ENCODE measurements at regions not wholly inside any gene's neighbourhood (a gene's known extent, or its start where the extent isn't known, plus 50 kb on each side); places are given as distances from the start of the nearest gene placed in this dataset.
"Not testable (repeated sequence)": the region's sequence is repeated elsewhere in the genome, so short reads cannot be mapped to it uniquely, and the experiment has no call there.

- DNase-seq (ENCODE audit: low read depth in 4 of 4, low spot score in 2 of 4), result not testable (repeated sequence)
Measured at GRCh38 chr20:18876394-18876793, 62.8 kb downstream of the SCP2D1 start.

- no peak for DNase-seq (ENCODE audit: low read depth in 4 of 4, low spot score in 2 of 4)
Measured at GRCh38 chr20:18879262-18879661, 65.7 kb downstream of the SCP2D1 start.

- DNase-seq (ENCODE audit: low read depth in 4 of 4, low spot score in 2 of 4), result no peak
Measured at GRCh38 chr20:18886756-18887155, 73.2 kb downstream of the SCP2D1 start.

GRCh38 chr20:18901980-18902737 lies 88.6 kb downstream of the SCP2D1 start:
- DNase-seq (ENCODE audit: low read depth in 4 of 4, low spot score in 2 of 4), result no peak

GRCh38 chr20:18904192-18904591 lies 90.6 kb downstream of the SCP2D1 start:
- no peak for DNase-seq (ENCODE audit: low read depth in 4 of 4, low spot score in 2 of 4)

GRCh38 chr20:18904624-18905023 lies 91.0 kb downstream of the SCP2D1 start:
- no peak for DNase-seq (ENCODE audit: low read depth in 4 of 4, low spot score in 2 of 4)

- DNase-seq (ENCODE audit: low read depth in 4 of 4, low spot score in 2 of 4), result no peak
Measured at GRCh38 chr20:18906046-18906445, 92.5 kb downstream of the SCP2D1 start.

GRCh38 chr20:18907353-18907752 lies 93.8 kb downstream of the SCP2D1 start:
- no peak for DNase-seq (ENCODE audit: low read depth in 4 of 4, low spot score in 2 of 4)

- DNase-seq (ENCODE audit: low read depth in 4 of 4, low spot score in 2 of 4), result no peak
Measured at GRCh38 chr20:18908109-18908508, 94.5 kb downstream of the SCP2D1 start.

- DNase-seq (ENCODE audit: low read depth in 4 of 4, low spot score in 2 of 4), result no peak
Measured at GRCh38 chr20:18909254-18909653, 95.7 kb downstream of the SCP2D1 start.

- no peak for DNase-seq (ENCODE audit: low read depth in 4 of 4, low spot score in 2 of 4)
Measured at GRCh38 chr20:18913701-18914100, 100.1 kb downstream of the SCP2D1 start.

- DNase-seq (ENCODE audit: low read depth in 4 of 4, low spot score in 2 of 4), result no peak
Measured at GRCh38 chr20:18914796-18915195, 101.2 kb downstream of the SCP2D1 start.

GRCh38 chr20:18916886-18917750 lies 103.5 kb downstream of the SCP2D1 start:
- DNase-seq (ENCODE audit: low read depth in 4 of 4, low spot score in 2 of 4), result no peak

- no peak for DNase-seq (ENCODE audit: low read depth in 4 of 4, low spot score in 2 of 4)
Measured at GRCh38 chr20:18919996-18920395, 106.4 kb downstream of the SCP2D1 start.

GRCh38 chr20:18921291-18921690 lies 107.7 kb downstream of the SCP2D1 start:
- no peak for DNase-seq (ENCODE audit: low read depth in 4 of 4, low spot score in 2 of 4)

GRCh38 chr20:18922251-18922650 lies 108.7 kb downstream of the SCP2D1 start:
- DNase-seq (ENCODE audit: low read depth in 4 of 4, low spot score in 2 of 4), result no peak

- DNase-seq (ENCODE audit: low read depth in 4 of 4, low spot score in 2 of 4), result no peak
Measured at GRCh38 chr20:18922898-18923297, 109.3 kb downstream of the SCP2D1 start.

- no peak for DNase-seq (ENCODE audit: low read depth in 4 of 4, low spot score in 2 of 4)
Measured at GRCh38 chr20:18926965-18927364, 113.4 kb downstream of the SCP2D1 start.

- DNase-seq (ENCODE audit: low read depth in 4 of 4, low spot score in 2 of 4), result no peak
Measured at GRCh38 chr20:18928626-18929025, 115.0 kb downstream of the SCP2D1 start.

- DNase-seq (ENCODE audit: low read depth in 4 of 4, low spot score in 2 of 4), result no peak
Measured at GRCh38 chr20:18929800-18930199, 116.2 kb downstream of the SCP2D1 start.

- DNase-seq (ENCODE audit: low read depth in 4 of 4, low spot score in 2 of 4), result no peak
Measured at GRCh38 chr20:18943542-18943941, 130.0 kb downstream of the SCP2D1 start.

- DNase-seq (ENCODE audit: low read depth in 4 of 4, low spot score in 2 of 4), result no peak
Measured at GRCh38 chr20:18956890-18957289, 143.3 kb downstream of the SCP2D1 start.

Measured in left renal cortex interstitium (tissue), 4 donors.